ENCODE measurements at regions not wholly inside any gene's neighbourhood (a gene's known extent, or its start where the extent isn't known, plus 50 kb on each side); places are given as distances from the start of the nearest gene placed in this dataset.

DNA sequence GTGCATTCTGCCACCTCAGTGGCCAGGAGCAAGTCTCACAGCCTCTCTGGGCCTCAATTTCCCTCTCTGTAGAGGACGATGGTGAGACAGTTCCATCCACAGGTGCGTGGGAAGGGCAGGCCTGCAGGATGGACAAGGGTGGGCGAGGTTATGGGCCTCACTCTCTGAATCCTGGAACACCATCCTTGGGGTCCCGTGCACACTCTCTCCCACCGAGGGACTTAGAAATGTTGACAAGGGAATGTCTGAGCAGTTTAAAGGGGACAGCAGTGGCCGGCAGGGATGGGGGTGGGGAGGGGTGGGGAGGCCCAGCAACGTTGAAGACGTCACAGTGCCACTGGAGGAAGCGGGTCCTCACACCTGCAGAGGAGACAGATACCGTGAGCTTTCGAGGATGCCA is 111.5 kb downstream of the FOXL3 start:
- no peak for TF ChIP-seq CTCF (IDR thresholded peaks at IDR 0.05)
- no peak for TF ChIP-seq POLR2A (IDR thresholded peaks at IDR 0.05)
